Sigmoid colon (tissue), 4 donors: ENCODE measurements at regions not wholly inside any gene's neighbourhood (a gene's known extent, or its start where the extent isn't known, plus 50 kb on each side); places are given as distances from the start of the nearest gene placed in this dataset.

ENCODE experiments used
- CTCF ChIP-seq, 4 experiments: fragments of 450-650 bp in 3 of 4; fragments of 200-600 bp in 1 of 4; IDR thresholded peaks; one replicate each; pipeline ENCODE4 v1.5.1; 2016 to 2019; ENCODE audit warnings: antibody characterized with exemption in 4 of 4, mild to moderate bottlenecking in 3 of 4, moderate library complexity in 2 of 4
- EP300 ChIP-seq, 4 donors: sonication (generic); formaldehyde crosslinking; IDR thresholded peaks; one replicate each; pipeline ENCODE4 v1.6.1; 2017; ENCODE audit warnings: antibody characterized with exemption in 4 of 4
- POLR2A ChIP-seq, 2 donors: fragments of 450-650 bp; IDR thresholded peaks; one replicate each; pipeline ENCODE4 v1.6.1; 2016; ENCODE audit warnings: antibody characterized with exemption in 2 of 2, mild to moderate bottlenecking in 2 of 2, moderate library complexity in 2 of 2

- TF ChIP-seq CTCF (IDR thresholded peaks at IDR 0.05) (no peak), EP300 (IDR thresholded peaks at IDR 0.05) (no peak), POLR2A (IDR thresholded peaks at IDR 0.05) (no peak)
Measured at GRCh38 chr11:33532257-33532656, 168.4 kb downstream of the C11orf91 start.
